Peyer's patch (tissue), 4 donors: ENCODE measurements at regions not wholly inside any gene's neighbourhood (a gene's known extent, or its start where the extent isn't known, plus 50 kb on each side); places are given as distances from the start of the nearest gene placed in this dataset.
"Not testable (repeated sequence)": the region's sequence is repeated elsewhere in the genome, so short reads cannot be mapped to it uniquely, and the experiment has no call there.

Experiments used
- DNase-seq, 3 donors: peaks; one replicate each; pipeline ENCODE4 v3.0.0-alpha.2; 2017 to 2019
- H3K27ac ChIP-seq, 4 donors: fragments of 200-600 bp; sonication (generic); one replicate each; pipeline ENCODE4 v1.5.1; 2016 to 2019
- H3K27me3 ChIP-seq, 2 donors: fragments of 200-600 bp; sonication (generic); one replicate each; pipeline ENCODE4 v1.5.1; 2019
- H3K36me3 ChIP-seq, 3 donors: fragments of 200-600 bp; sonication (generic); one replicate each; pipeline ENCODE4 v1.5.1; 2016 to 2019
- H3K4me1 ChIP-seq, 4 donors: fragments of 200-600 bp; sonication (generic); one replicate each; pipeline ENCODE4 v1.5.1; 2016 to 2019
- H3K4me3 ChIP-seq, 4 donors: fragments of 200-600 bp; sonication (generic); 1 replicate in 3 of 4; 2 replicates in 1 of 4; pipeline ENCODE4 v1.5.1; 2016 to 2019; ENCODE audit warnings: mild to moderate bottlenecking in 1 of 4
- H3K9me3 ChIP-seq, 4 donors: fragments of 200-600 bp; sonication (generic); one replicate each; pipeline ENCODE4 v1.5.1; 2016 to 2019; ENCODE audit warnings: mild to moderate bottlenecking in 1 of 4
- POLR2A ChIP-seq, 2 donors: fragments of 450-650 bp; IDR thresholded peaks; one replicate each; pipeline ENCODE4 v1.5.1; 2017; ENCODE audit warnings: antibody characterized with exemption in 2 of 2, mild to moderate bottlenecking in 2 of 2, moderate library complexity in 2 of 2
- TF ChIP-seq, protein P1 (sequence below), 6 experiments: fragments of 450-650 bp in 4 of 6; fragments of 200-600 bp in 2 of 6; sonication (generic) in 1 of 6; IDR thresholded peaks; one replicate each; pipeline ENCODE4 v1.5.1; 2017 to 2019; ENCODE audit warnings: antibody characterized with exemption in 6 of 6, mild to moderate bottlenecking in 3 of 6, moderate library complexity in 1 of 6

GRCh38 chr2:175326801-175327200, 145.3 kb upstream of the ATP5MC3 start:
- TF ChIP-seq, protein P1, sequence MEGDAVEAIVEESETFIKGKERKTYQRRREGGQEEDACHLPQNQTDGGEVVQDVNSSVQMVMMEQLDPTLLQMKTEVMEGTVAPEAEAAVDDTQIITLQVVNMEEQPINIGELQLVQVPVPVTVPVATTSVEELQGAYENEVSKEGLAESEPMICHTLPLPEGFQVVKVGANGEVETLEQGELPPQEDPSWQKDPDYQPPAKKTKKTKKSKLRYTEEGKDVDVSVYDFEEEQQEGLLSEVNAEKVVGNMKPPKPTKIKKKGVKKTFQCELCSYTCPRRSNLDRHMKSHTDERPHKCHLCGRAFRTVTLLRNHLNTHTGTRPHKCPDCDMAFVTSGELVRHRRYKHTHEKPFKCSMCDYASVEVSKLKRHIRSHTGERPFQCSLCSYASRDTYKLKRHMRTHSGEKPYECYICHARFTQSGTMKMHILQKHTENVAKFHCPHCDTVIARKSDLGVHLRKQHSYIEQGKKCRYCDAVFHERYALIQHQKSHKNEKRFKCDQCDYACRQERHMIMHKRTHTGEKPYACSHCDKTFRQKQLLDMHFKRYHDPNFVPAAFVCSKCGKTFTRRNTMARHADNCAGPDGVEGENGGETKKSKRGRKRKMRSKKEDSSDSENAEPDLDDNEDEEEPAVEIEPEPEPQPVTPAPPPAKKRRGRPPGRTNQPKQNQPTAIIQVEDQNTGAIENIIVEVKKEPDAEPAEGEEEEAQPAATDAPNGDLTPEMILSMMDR (IDR thresholded peaks at IDR 0.05) = no peak
- no peak for TF ChIP-seq POLR2A (IDR thresholded peaks at IDR 0.05)
- Histone ChIP-seq H3K4me3 (no peak overlapping the region), H3K9me3 (peaks cover 0 to 7% (median 0%) of the 10 kb centered on the region in 4 donors), H3K27me3 (no peaks in the 10 kb centered on the region), H3K4me1 (no peaks in the 10 kb centered on the region), H3K36me3 (no peaks in the 10 kb centered on the region), H3K27ac (no peak overlapping the region)
- DNase-seq = no peak

- not testable (repeated sequence) for H3K4me1 ChIP-seq, DNase-seq, H3K27ac ChIP-seq, H3K4me3 ChIP-seq, H3K27me3 ChIP-seq, H3K9me3 ChIP-seq, H3K36me3 ChIP-seq
Observed at GRCh38 chr2:175326164-175326563, 144.7 kb upstream of the ATP5MC3 start.

DNA sequence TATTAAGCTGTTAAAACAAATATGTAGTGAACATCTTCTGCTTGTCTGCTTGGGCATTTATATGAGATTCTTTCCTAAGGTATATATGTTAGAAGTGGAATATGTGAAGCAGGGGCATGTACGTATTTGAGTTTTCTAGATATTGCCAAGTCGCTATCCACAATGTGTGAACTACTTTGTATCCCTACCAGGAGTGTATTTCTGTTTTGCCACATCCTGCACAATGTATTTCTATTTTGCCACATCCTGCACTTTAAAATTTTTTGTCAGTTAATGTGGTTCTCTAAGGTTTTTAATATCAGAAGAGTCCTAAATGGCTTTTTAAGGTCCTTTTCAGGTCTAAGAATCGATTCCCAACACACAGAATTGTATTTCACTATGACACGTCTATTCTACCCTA, 141.7 kb upstream of the ATP5MC3 start:
- no peak for DNase-seq
- no peak for TF ChIP-seq POLR2A (IDR thresholded peaks at IDR 0.05)
- TF ChIP-seq, protein P1 (IDR thresholded peaks at IDR 0.05) = no peak

GRCh38 chr2:175318542-175318941, 137.0 kb upstream of the ATP5MC3 start:
- no peak for DNase-seq
- TF ChIP-seq POLR2A (IDR thresholded peaks at IDR 0.05) = no peak
- TF ChIP-seq, protein P1 (IDR thresholded peaks at IDR 0.05) = no peak
- Histone ChIP-seq H3K27me3 (no peaks in the 10 kb centered on the region), H3K4me3 (no peak overlapping the region), H3K27ac (no peak overlapping the region), H3K36me3 (no peaks in the 10 kb centered on the region), H3K4me1 (no peaks in the 10 kb centered on the region), H3K9me3 (no peaks in the 10 kb centered on the region)

More for the DNA sequence above, 141.7 kb upstream of the ATP5MC3 start:
- Histone ChIP-seq H3K27me3 (no peaks in the 10 kb centered on the region), H3K27ac (no peak overlapping the region), H3K4me1 (no peaks in the 10 kb centered on the region), H3K9me3 (peaks cover 0 to 7% (median 0%) of the 10 kb centered on the region in 4 donors), H3K36me3 (no peaks in the 10 kb centered on the region), H3K4me3 (no peak overlapping the region)

DNA sequence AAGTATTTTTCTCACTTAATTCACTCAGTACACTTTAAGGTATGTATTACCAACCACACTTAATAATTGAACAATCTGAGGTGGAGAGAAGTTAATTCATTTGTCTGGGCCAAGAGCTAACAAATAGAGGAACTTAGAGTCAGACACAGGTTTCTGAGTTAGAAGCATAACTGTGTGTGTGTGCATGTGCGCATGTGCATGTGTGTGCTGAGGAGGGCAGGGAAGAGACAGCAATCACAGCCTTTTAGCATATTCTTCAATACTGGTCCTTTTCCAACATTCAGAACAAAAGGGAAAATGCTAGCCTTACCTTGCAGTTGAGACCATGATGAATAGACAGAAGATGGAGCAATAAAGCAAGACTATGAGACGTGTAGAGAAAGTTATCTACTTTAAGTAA, 136.2 kb upstream of the ATP5MC3 start:
- no peak for DNase-seq
- Histone ChIP-seq H3K27ac (no peak overlapping the region), H3K4me3 (no peak overlapping the region), H3K36me3 (no peaks in the 10 kb centered on the region), H3K27me3 (no peaks in the 10 kb centered on the region), H3K9me3 (no peaks in the 10 kb centered on the region), H3K4me1 (no peaks in the 10 kb centered on the region)
- no peak for TF ChIP-seq POLR2A (IDR thresholded peaks at IDR 0.05)
- TF ChIP-seq, protein P1 (IDR thresholded peaks at IDR 0.05) = no peak

- Histone ChIP-seq H3K4me1 (no peaks in the 10 kb centered on the region), H3K4me3 (no peak overlapping the region), H3K9me3 (no peaks in the 10 kb centered on the region), H3K27ac (no peak overlapping the region), H3K27me3 (no peaks in the 10 kb centered on the region), H3K36me3 (no peaks in the 10 kb centered on the region)
- DNase-seq = no peak
- no peak for TF ChIP-seq POLR2A (IDR thresholded peaks at IDR 0.05)
- TF ChIP-seq, protein P1 (IDR thresholded peaks at IDR 0.05) = no peak
Observed at GRCh38 chr2:175312137-175312536, 130.6 kb upstream of the ATP5MC3 start.
